A549 (cell line): ENCODE measurements at regions not wholly inside any gene's neighbourhood (a gene's known extent, or its start where the extent isn't known, plus 50 kb on each side); places are given as distances from the start of the nearest gene placed in this dataset.

Experiments
- ATAC-seq, 2 experiments: fragments of 200-7000 bp in 1 of 2; fragments of >200 bp in 1 of 2; cut with Nextera tagmentation in 1 of 2; cut with Tn5 transposase in 1 of 2; 3 replicates each; pipeline versions ENCODE4 v1.8.0 to v1.9.1; 2018 to 2020; ENCODE audit warnings: mild to moderate bottlenecking in 1 of 2, moderate library complexity in 1 of 2
- CTCF ChIA-PET: fragments of 300-600 bp; sonication (Branson Sonifier 250); formaldehyde crosslinking; extraction: SDS; loops from one replicate; lab custom pipeline; 2021; ENCODE audit warnings: antibody characterized with exemption, inconsistent platforms; lab: Yijun Ruan, JAX
- POLR2A ChIA-PET: fragments of 350-600 bp; formaldehyde crosslinking; extraction: SDS; loops from one replicate; lab custom pipeline; 2021; ENCODE audit warnings: antibody characterized with exemption, inconsistent platforms; lab: Yijun Ruan, JAX
- DNase-seq, 2 experiments: peaks; one replicate each; pipeline versions ENCODE4 v3.0.0 to v3.0.0-alpha.2; 2011 to 2016; ENCODE audit warnings: low read depth in 1 of 2, low spot score in 1 of 2
- FAIRE-seq: peaks from 2 replicates; lab custom pipeline; 2011; peaks lifted over from hg19 to GRCh38; lab: Jason Lieb, UNC
- H3K27ac ChIP-seq, 2 experiments: fragments of >200 bp; sonication (Bioruptor Twin); formaldehyde crosslinking; 3 replicates each; pipeline ENCODE4 v1.5.1; 2016 to 2017
- H3K4me1 ChIP-seq: fragments of >200 bp; sonication (Bioruptor Twin); formaldehyde crosslinking; 3 replicates; pipeline ENCODE4 v1.6.1; 2016
- H3K4me2 ChIP-seq: fragments of >200 bp; sonication (Bioruptor Twin); formaldehyde crosslinking; 3 replicates; pipeline ENCODE4 v1.6.1; 2016
- H3K4me3 ChIP-seq: fragments of >200 bp; sonication (Bioruptor Twin); formaldehyde crosslinking; 3 replicates; pipeline ENCODE4 v1.5.1; 2016
- H3K9me3 ChIP-seq: fragments of >200 bp; sonication (Bioruptor Twin); formaldehyde crosslinking; 3 replicates; pipeline ENCODE4 v1.6.1; 2016
- CEBPB ChIP-seq, 2 experiments: fragments of >200 bp in 1 of 2; sonication (Bioruptor Twin) in 1 of 2; formaldehyde crosslinking in 1 of 2; IDR thresholded peaks; 2 replicates each; pipeline ENCODE4 v1.6.1; 2012 to 2016
- CHD2 ChIP-seq: fragments of 150-350 bp; IDR thresholded peaks from 2 replicates; pipeline ENCODE4 v1.6.1; 2014; ENCODE audit warnings: low read length; ENCODE audit not compliant: partially characterized antibody
- CHD4 ChIP-seq: fragments of 200-600 bp; sonication (generic); IDR thresholded peaks from 2 replicates; pipeline ENCODE4 v1.6.1; 2016; ENCODE audit warnings: antibody characterized with exemption, mild to moderate bottlenecking, borderline replicate concordance
- CTCF ChIP-seq: fragments of >200 bp; sonication (Bioruptor Twin); formaldehyde crosslinking; IDR thresholded peaks from 3 replicates; pipeline ENCODE4 v1.5.1; 2016
- E2F6 ChIP-seq: IDR thresholded peaks from 2 replicates; pipeline ENCODE4 v1.6.1; 2012; ENCODE audit warnings: low read depth, borderline replicate concordance
- EHMT2 ChIP-seq: fragments of 200-600 bp; sonication (generic); IDR thresholded peaks from 2 replicates; pipeline ENCODE4 v1.6.1; 2016; ENCODE audit warnings: antibody characterized with exemption, low read depth, mild to moderate bottlenecking, moderate library complexity
- ELK1 ChIP-seq: fragments of 150-350 bp; IDR thresholded peaks from 2 replicates; pipeline ENCODE4 v1.6.1; 2014; ENCODE audit warnings: low read depth, mild to moderate bottlenecking, low read length
- ESRRA ChIP-seq: fragments of 150-350 bp; IDR thresholded peaks from 2 replicates; pipeline ENCODE4 v1.6.1; 2014; ENCODE audit warnings: mild to moderate bottlenecking, low read length, borderline replicate concordance
- FOSL2 ChIP-seq, 2 experiments: fragments of 450-650 bp in 1 of 2; fragments of >200 bp in 1 of 2; sonication (Bioruptor Twin) in 1 of 2; formaldehyde crosslinking; IDR thresholded peaks; 2 replicates each; pipeline versions ENCODE4 v1.5.0 to v1.6.1; 2016 to 2020; ENCODE audit warnings: mild to moderate bottlenecking in 1 of 2, moderate library complexity in 1 of 2
- FOXS1 ChIP-seq: fragments of 250-450 bp; sonication (Bioruptor Pico); IDR thresholded peaks from 2 replicates; pipeline ENCODE4 v1.5.0; 2020; ENCODE audit warnings: mild to moderate bottlenecking, moderate library complexity
- HES2 ChIP-seq: fragments of >200 bp; sonication (Bioruptor Twin); formaldehyde crosslinking; IDR thresholded peaks from 2 replicates; pipeline ENCODE4 v1.6.1; 2016
- HEYL ChIP-seq: fragments of 250-450 bp; sonication (Bioruptor Pico); IDR thresholded peaks from 2 replicates; pipeline ENCODE4 v1.8.0; 2021; ENCODE audit warnings: mild to moderate bottlenecking, moderate library complexity
- HMGXB4 ChIP-seq: fragments of 250-450 bp; sonication (Bioruptor Pico); IDR thresholded peaks from 2 replicates; pipeline ENCODE4 v1.5.0; 2021; ENCODE audit warnings: mild to moderate bottlenecking, moderate library complexity, borderline replicate concordance
- JUNB ChIP-seq: fragments of >200 bp; sonication (Bioruptor Twin); formaldehyde crosslinking; IDR thresholded peaks from 2 replicates; pipeline ENCODE4 v1.6.1; 2016
- MAFK ChIP-seq: fragments of 450-650 bp; IDR thresholded peaks from 2 replicates; pipeline ENCODE4 v1.6.1; 2014; ENCODE audit not compliant: partially characterized antibody
- MAZ ChIP-seq: fragments of 150-350 bp; IDR thresholded peaks from 2 replicates; pipeline ENCODE4 v1.6.1; 2014; ENCODE audit warnings: antibody characterized with exemption, low read depth, low read length, borderline replicate concordance
- PBX3 ChIP-seq: IDR thresholded peaks from 2 replicates; pipeline ENCODE4 v1.6.1; 2012
- POLR2AphosphoS2 ChIP-seq: conservative IDR thresholded peaks from 2 replicates; pipeline ENCODE4 v1.6.1; 2012; ENCODE audit warnings: low read length, improper control_type of control experiment, inconsistent platforms
- RNF2 ChIP-seq: fragments of 200-600 bp; sonication (generic); IDR thresholded peaks from 2 replicates; pipeline ENCODE4 v1.6.1; 2016; ENCODE audit warnings: low read depth, mild to moderate bottlenecking, antibody characterized with exemption, moderate library complexity, borderline replicate concordance
- SMC3 ChIP-seq: fragments of >200 bp; sonication (Bioruptor Twin); formaldehyde crosslinking; IDR thresholded peaks from 3 replicates; pipeline ENCODE4 v1.6.1; 2018; ENCODE audit warnings: inconsistent platforms
- SREBF2 ChIP-seq: fragments of 450-650 bp; IDR thresholded peaks from 2 replicates; pipeline ENCODE4 v1.6.1; 2014; ENCODE audit warnings: mild to moderate bottlenecking, moderate library complexity
- ZNF302 ChIP-seq: fragments of 250-450 bp; sonication (Bioruptor Pico); IDR thresholded peaks from 2 replicates; pipeline ENCODE4 v1.9.0; 2021; ENCODE audit warnings: inconsistent platforms, mild to moderate bottlenecking, moderate library complexity
- WGBS: methylation state at CpG from one replicate; pipeline ENCODE4 v1.1.6; 2017; ENCODE audit errors: missing lambda C conversion rate; 5-methylcytosine and 5-hydroxymethylcytosine counted together

- ChIA-PET POLR2A (no interaction called here), CTCF (no interaction called here)
- no peak for ATAC-seq
- H3K27ac ChIP-seq: no peak overlapping the region
- no peaks in the 10 kb centered on the region; the same call in 2 of the 3 replicates for H3K9me3 ChIP-seq
- no peak for FAIRE-seq
- WGBS: 3% methylated on average over 4 of the region's 4 CpGs
- no peak overlapping the region for H3K4me3 ChIP-seq
- H3K4me2 ChIP-seq: no peak overlapping the region
- no peaks in the 10 kb centered on the region for H3K4me1 ChIP-seq
- TF ChIP-seq POLR2AphosphoS2 (no peak), CTCF (no peak), JUNB (no peak), CHD4 (no peak), ELK1 (no peak), CEBPB (IDR thresholded peaks at IDR 0.05) (no peak), HEYL (no peak), HES2 (no peak), ESRRA (no peak)
- DNase-seq: no peak
Measured at GRCh38 chr7:70913924-70914323, 218.0 kb upstream of the GALNT17 start.

- Histone ChIP-seq H3K4me2 (no peak overlapping the region), H3K27ac (no peak overlapping the region), H3K4me1 (no peaks in the 10 kb centered on the region), H3K9me3 (no peaks in the 10 kb centered on the region; the same call in 2 of the 3 replicates), H3K4me3 (no peak overlapping the region)
- ChIA-PET POLR2A (no interaction called here), CTCF (interaction anchor here (0.6 kb wide), 1 partner anchor 45 kb away, joined by 3 read pairs; no protein-coding TSS in a partner anchor)
- DNase-seq (no peak), ATAC-seq (no peak), FAIRE-seq (no peak)
- 18% methylated on average over 2 of the region's 2 CpGs for WGBS
- no peak for TF ChIP-seq FOXS1 (CRISPR knock-in tag)
- TF ChIP-seq MAFK: peak; percentile 45
Measured at GRCh38 chr7:70915067-70915466, 216.9 kb upstream of the GALNT17 start.

- Histone ChIP-seq H3K27ac (no peak overlapping the region), H3K4me1 (no peaks in the 10 kb centered on the region), H3K9me3 (no peaks in the 10 kb centered on the region; the same call in 2 of the 3 replicates), H3K4me2 (no peak overlapping the region), H3K4me3 (no peak overlapping the region)
- WGBS: 10% methylated on average over 4 of the region's 4 CpGs
- ATAC-seq (no peak), DNase-seq (no peak), FAIRE-seq (no peak)
- POLR2A ChIA-PET: no interaction called here
- CTCF ChIA-PET: no interaction called here
- TF ChIP-seq EHMT2 (no peak), POLR2AphosphoS2 (no peak), MAFK (no peak), HMGXB4 (no peak), FOSL2 (IDR thresholded peaks at IDR 0.05) (no peak), FOSL2 (CRISPR knock-in tag; IDR thresholded peaks at IDR 0.05) (no peak), SREBF2 (no peak), HEYL (no peak), MAZ (no peak), CTCF (no peak), E2F6 (no peak), PBX3 (no peak), RNF2 (no peak), HES2 (no peak), SMC3 (no peak), CHD2 (no peak), ZNF302 (no peak)
Measured at GRCh38 chr7:70919481-70920073, 212.4 kb upstream of the GALNT17 start.
